SKM-1 (cell line): ENCODE measurements at regions not wholly inside any gene's neighbourhood (a gene's known extent, or its start where the extent isn't known, plus 50 kb on each side); places are given as distances from the start of the nearest gene placed in this dataset.

Source experiments
- DNase-seq: peaks from one replicate; lab custom pipeline; 2025; ENCODE audit not compliant: unreplicated experiment; lab: John Stamatoyannopoulos, UW

GRCh38 chr9:135418161-135418560 is 61.4 kb upstream of the PPP1R26 start:
- no peak for DNase-seq

GRCh38 chr9:135419106-135419505 is 60.5 kb upstream of the PPP1R26 start:
- no peak for DNase-seq

GRCh38 chr9:135422341-135422944 is 57.1 kb upstream of the PPP1R26 start:
- DNase-seq = no peak

- no peak for DNase-seq
These were observed 55.9 kb upstream of the PPP1R26 start for GRCh38 chr9:135423725-135424124.
